D721Med (cell line): ENCODE measurements at regions not wholly inside any gene's neighbourhood (a gene's known extent, or its start where the extent isn't known, plus 50 kb on each side); places are given as distances from the start of the nearest gene placed in this dataset.

Source experiments
- DNase-seq: peaks from one replicate; pipeline ENCODE4 v3.0.0; 2011; ENCODE audit warnings: low spot score; ENCODE audit not compliant: insufficient read length
- FAIRE-seq: peaks from 2 replicates; lab custom pipeline; 2011; peaks lifted over from hg19 to GRCh38; lab: Jason Lieb, UNC
- TF ChIP-seq, protein P1 (sequence below): IDR thresholded peaks from 2 replicates; pipeline ENCODE4 v1.5.1; 2012; ENCODE audit warnings: mild to moderate bottlenecking, control low read depth; ENCODE audit not compliant: insufficient read depth; ENCODE audit errors: missing control alignments

DNA sequence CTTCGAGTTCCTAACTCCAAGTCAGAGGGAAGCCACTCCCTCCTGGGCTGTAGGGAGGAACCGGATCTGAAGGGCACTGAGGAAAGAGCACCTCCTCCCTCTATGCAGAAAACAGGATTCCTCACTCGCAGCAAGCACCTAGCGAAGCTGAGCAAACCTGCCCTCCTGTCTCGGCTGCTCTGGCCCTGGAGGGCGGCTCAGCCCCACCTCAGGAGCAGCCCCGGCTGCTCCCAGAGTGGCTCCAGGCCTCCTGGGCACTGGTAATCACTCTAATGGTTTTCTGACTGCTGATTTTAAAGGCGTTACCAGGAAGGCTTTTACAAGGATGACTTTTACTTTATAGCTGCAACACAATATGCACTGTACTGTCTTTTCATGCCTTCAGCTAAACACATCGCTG, 312.5 kb downstream of the TEX29 start:
- FAIRE-seq (no peak), DNase-seq (no peak)
- TF ChIP-seq, protein P1, sequence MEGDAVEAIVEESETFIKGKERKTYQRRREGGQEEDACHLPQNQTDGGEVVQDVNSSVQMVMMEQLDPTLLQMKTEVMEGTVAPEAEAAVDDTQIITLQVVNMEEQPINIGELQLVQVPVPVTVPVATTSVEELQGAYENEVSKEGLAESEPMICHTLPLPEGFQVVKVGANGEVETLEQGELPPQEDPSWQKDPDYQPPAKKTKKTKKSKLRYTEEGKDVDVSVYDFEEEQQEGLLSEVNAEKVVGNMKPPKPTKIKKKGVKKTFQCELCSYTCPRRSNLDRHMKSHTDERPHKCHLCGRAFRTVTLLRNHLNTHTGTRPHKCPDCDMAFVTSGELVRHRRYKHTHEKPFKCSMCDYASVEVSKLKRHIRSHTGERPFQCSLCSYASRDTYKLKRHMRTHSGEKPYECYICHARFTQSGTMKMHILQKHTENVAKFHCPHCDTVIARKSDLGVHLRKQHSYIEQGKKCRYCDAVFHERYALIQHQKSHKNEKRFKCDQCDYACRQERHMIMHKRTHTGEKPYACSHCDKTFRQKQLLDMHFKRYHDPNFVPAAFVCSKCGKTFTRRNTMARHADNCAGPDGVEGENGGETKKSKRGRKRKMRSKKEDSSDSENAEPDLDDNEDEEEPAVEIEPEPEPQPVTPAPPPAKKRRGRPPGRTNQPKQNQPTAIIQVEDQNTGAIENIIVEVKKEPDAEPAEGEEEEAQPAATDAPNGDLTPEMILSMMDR, result no peak

DNA sequence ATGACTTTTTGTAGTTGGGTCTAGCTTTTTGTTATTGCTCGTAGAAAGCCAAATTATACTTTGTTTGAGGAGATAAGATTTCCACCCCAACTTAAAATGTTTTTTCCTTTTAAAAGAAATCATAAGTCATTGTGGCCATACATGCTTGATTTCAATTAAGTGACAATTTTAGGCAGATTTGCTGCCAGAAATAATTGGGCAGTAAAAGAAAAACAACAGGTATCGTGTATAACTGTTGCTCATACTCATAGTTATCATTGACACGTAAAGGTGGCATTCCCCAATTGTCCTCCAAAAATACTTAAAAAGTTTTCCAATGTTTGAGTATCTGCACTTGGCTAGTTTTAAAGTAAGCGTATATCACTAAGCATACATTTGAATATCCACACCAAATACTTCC, 313.0 kb downstream of the TEX29 start:
- TF ChIP-seq, protein P1, result no peak
- FAIRE-seq, result no peak
- no peak for DNase-seq

DNA sequence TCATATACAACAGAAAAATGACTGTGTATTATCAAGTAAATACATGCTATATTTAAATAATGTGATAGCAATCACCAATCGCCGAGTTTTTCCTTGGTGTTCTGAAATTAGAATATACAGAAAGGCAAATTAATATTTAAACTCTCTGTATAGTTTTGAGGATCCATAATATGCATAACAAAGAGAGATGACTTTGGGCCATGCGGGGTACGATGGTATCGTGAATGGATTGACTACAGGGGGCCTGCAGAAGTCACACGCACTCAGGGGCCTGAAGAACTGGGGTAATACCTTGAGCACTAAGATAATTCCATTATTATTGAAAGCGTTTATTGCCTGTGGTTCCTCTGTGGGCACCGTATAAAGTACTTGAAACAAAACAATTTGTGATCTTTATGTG, 314.0 kb downstream of the TEX29 start:
- FAIRE-seq (no peak), DNase-seq (no peak)
- TF ChIP-seq, protein P1, result no peak

DNA sequence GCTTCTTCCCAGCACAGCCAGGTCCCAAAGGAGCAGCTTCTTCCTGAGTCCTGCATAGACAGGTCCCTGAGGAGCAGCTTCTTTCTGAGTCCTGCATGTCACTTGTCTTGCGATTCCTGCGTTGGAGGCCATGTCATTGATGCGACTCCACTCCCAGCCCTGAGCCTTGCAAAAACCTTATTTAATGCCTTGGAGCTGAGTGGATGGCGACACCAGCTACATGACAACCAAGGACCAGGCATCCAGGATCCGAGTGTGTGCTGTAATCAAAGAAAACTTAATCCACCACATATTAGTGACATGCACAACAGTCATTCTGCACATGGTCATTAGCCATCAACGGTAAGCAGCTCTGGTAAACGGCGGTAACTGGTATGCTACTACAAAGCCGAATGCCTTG, 315.8 kb downstream of the TEX29 start:
- TF ChIP-seq, protein P1, result no peak
- DNase-seq (no peak), FAIRE-seq (no peak)

DNA sequence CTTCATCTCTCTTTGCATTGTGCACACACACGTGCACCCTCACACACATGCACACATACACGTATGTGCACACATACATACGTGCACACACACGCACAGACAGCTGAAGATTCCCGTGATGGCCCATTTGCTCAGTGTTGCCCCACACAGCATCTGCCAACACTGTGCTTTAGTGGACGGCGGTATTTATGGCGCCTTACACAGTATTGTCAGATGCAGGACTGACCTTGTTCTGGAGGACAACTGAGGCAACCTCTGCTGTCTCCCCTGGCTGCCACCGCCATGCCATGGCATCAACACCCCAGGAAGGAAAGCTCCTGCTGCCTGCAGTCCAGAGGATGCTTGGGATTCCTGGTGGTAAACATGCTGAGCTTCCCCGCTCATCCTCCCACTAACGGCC, 316.4 kb downstream of the TEX29 start:
- TF ChIP-seq, protein P1, result no peak
- FAIRE-seq, result no peak
- no peak for DNase-seq

DNA sequence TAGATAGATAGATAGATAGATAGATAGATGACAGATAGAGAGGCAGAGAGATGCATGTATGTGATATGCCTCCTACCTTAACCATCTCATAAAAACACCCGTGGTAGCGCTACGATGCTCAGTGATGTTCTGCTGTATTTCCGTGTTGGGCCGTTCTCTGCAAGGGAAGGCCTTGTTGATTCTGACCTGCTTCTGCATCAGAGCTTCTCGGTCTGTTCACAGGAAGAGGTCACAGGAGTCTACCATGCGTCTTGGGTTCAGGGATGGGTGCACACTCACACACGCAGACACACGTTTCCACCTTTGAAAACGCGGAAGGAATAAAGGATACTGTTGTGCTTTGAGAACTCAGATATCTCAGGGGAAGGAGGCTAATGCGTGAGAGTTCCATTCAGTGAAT, 316.9 kb downstream of the TEX29 start:
- DNase-seq, result no peak
- FAIRE-seq, result no peak
- TF ChIP-seq, protein P1, result no peak

DNA sequence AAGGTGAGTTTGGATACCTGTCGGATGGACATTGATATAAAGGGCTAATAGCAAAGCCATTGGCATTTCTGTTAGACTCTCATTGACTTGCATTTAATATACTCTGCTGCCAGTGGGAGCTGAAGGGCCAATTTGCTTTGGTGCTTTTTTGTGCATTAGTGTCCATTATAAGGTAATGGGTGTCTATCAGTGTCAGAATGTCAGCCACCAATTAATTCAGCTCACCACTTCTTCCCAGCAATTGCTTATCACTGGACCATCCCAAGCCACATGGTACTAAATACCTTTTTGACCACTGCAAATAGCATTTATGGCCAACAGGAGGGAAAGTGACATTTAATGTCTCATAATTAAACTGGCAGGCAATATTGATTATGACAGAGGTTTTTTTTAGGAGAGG, 317.8 kb downstream of the TEX29 start:
- DNase-seq (no peak), FAIRE-seq (no peak)
- TF ChIP-seq, protein P1, result no peak
